ENCODE measurements at regions not wholly inside any gene's neighbourhood (a gene's known extent, or its start where the extent isn't known, plus 50 kb on each side); places are given as distances from the start of the nearest gene placed in this dataset.

- ChIA-PET POLR2A (no interaction called here), CTCF (no interaction called here)
- Mint-ChIP-seq H3K4me1 (ENCODE audit: low read depth) (no peaks in the 10 kb centered on the region), H3K27me3 (peaks cover 18% of the 10 kb centered on the region), H3K4me3 (no peak overlapping the region), H3K27ac (no peak overlapping the region), H3K36me3 (ENCODE audit: low read depth) (no peaks in the 10 kb centered on the region), H3K9me3 (peaks cover 1% of the 10 kb centered on the region)
- TF ChIP-seq CTCF (IDR thresholded peaks at IDR 0.05), result no peak
- ATAC-seq (no peak), DNase-seq (no peak)
- intact Hi-C loops (cut with micrococcal nuclease), result no loop called here
Measured at GRCh38 chr9:124179196-124180071, 78.3 kb upstream of the NEK6 start.

- intact Hi-C loops (cut with micrococcal nuclease), result no loop called here
Measured at GRCh38 chr9:124180557-124180956, 77.2 kb upstream of the NEK6 start.

GRCh38 chr9:124182741-124183140 lies 75.0 kb upstream of the NEK6 start:
- Mint-ChIP-seq H3K36me3 (ENCODE audit: low read depth) (no peaks in the 10 kb centered on the region), H3K4me1 (ENCODE audit: low read depth) (no peaks in the 10 kb centered on the region), H3K27ac (no peak overlapping the region), H3K4me3 (no peak overlapping the region), H3K9me3 (peaks cover 1% of the 10 kb centered on the region), H3K27me3 (peaks cover 25% of the 10 kb centered on the region)
- intact Hi-C loops (cut with micrococcal nuclease), result no loop called here
- DNase-seq, result no peak
- ATAC-seq, result no peak
- TF ChIP-seq CTCF (IDR thresholded peaks at IDR 0.05), result no peak
- CTCF ChIA-PET, result interaction anchor here (1.3 kb wide), 1 partner anchor 56 kb away, joined by 3 read pairs; no protein-coding TSS in a partner anchor
- POLR2A ChIA-PET, result no interaction called here

More at GRCh38 chr9:124180557-124180956, 77.2 kb upstream of the NEK6 start:
- ATAC-seq, result no peak
- DNase-seq, result no peak
- POLR2A ChIA-PET, result no interaction called here
- no peaks in the 10 kb centered on the region for H3K36me3 Mint-ChIP-seq (ENCODE audit: low read depth)
- TF ChIP-seq CTCF (IDR thresholded peaks at IDR 0.05), result no peak
- H3K27me3 Mint-ChIP-seq, result peaks cover 19% of the 10 kb centered on the region
- peaks cover 1% of the 10 kb centered on the region for H3K9me3 Mint-ChIP-seq
- H3K4me1 Mint-ChIP-seq (ENCODE audit: low read depth), result no peaks in the 10 kb centered on the region
- CTCF ChIA-PET, result no interaction called here
- H3K27ac Mint-ChIP-seq, result no peak overlapping the region
- H3K4me3 Mint-ChIP-seq, result no peak overlapping the region

GRCh38 chr9:124183772-124184171 lies 74.0 kb upstream of the NEK6 start:
- H3K27me3 Mint-ChIP-seq, result peaks cover 28% of the 10 kb centered on the region
- DNase-seq (no peak), ATAC-seq (no peak)
- H3K9me3 Mint-ChIP-seq, result peaks cover 1% of the 10 kb centered on the region
- POLR2A ChIA-PET, result no interaction called here
- no peak for TF ChIP-seq CTCF (IDR thresholded peaks at IDR 0.05)
- intact Hi-C loops (cut with micrococcal nuclease), result no loop called here
- no peak overlapping the region for H3K27ac Mint-ChIP-seq
- no peaks in the 10 kb centered on the region for H3K36me3 Mint-ChIP-seq (ENCODE audit: low read depth)
- H3K4me3 Mint-ChIP-seq, result no peak overlapping the region
- CTCF ChIA-PET, result interaction anchor here (0.9 to 2.1 kb wide), 4 partner anchors 10 to 57 kb away, joined by 3 to 8 read pairs (median 6); no protein-coding TSS in a partner anchor
- H3K4me1 Mint-ChIP-seq (ENCODE audit: low read depth), result no peaks in the 10 kb centered on the region

GRCh38 chr9:124185413-124185812 lies 72.3 kb upstream of the NEK6 start:
- no peak for ATAC-seq
- Mint-ChIP-seq H3K4me1 (ENCODE audit: low read depth) (no peaks in the 10 kb centered on the region), H3K4me3 (no peak overlapping the region), H3K36me3 (ENCODE audit: low read depth) (no peaks in the 10 kb centered on the region), H3K27ac (no peak overlapping the region), H3K9me3 (peaks cover 1% of the 10 kb centered on the region), H3K27me3 (peaks cover 23% of the 10 kb centered on the region)
- intact Hi-C loops (cut with micrococcal nuclease), result no loop called here
- TF ChIP-seq CTCF (IDR thresholded peaks at IDR 0.05), result no peak
- ChIA-PET POLR2A (interaction anchor here (1.1 kb wide), 1 partner anchor 499 kb away, joined by 3 read pairs; no protein-coding TSS in a partner anchor), CTCF (interaction anchor here (0.7 to 2.1 kb wide), 3 partner anchors 11 to 59 kb away, joined by 3 to 8 read pairs (median 8); no protein-coding TSS in a partner anchor)
- no peak for DNase-seq

Data from activated CD8-positive, alpha-beta T cell treated with anti-CD3 and anti-CD28 coated beads for 36 hours (primary cell).